Stimulated activated CD8-positive, alpha-beta memory T cell treated with anti-CD3 and anti-CD28 coated beads, Interleukin-4, amount 100 ng/mL, for 48 hours (primary cell): ENCODE measurements at regions not wholly inside any gene's neighbourhood (a gene's known extent, or its start where the extent isn't known, plus 50 kb on each side); places are given as distances from the start of the nearest gene placed in this dataset.
"Not testable (repeated sequence)": the region's sequence is repeated elsewhere in the genome, so short reads cannot be mapped to it uniquely, and the experiment has no call there.

Experiments used
- DNase-seq: peaks from one replicate; pipeline ENCODE4 v3.0.0-alpha.2; 2020

- DNase-seq, result not testable (repeated sequence)
These were observed 200.3 kb downstream of the BCL2L11 start for GRCh38 chr2:111320965-111321364.

DNA sequence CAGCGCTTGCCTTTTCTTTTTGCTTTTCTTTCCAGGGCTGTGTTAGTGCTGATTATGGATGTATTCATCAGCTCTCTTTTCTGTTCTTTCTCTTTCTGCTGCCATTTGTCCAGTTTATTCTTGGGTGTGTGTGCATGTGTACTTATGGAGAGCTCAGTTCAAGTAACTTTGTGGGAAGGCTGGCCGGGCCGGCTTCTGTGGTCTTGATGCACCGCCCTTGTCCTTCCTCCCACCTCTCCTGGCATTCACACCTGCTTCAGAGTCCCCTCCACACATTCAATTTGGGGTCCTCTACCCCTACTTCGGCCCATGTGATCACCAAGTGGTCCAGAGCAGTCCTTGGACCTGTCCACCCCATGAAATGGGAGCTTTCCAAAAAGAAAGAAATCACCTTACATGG is 202.7 kb downstream of the BCL2L11 start:
- not testable (repeated sequence) for DNase-seq

GRCh38 chr2:111327726-111328125 is 207.0 kb downstream of the BCL2L11 start:
- not testable (repeated sequence) for DNase-seq

DNA sequence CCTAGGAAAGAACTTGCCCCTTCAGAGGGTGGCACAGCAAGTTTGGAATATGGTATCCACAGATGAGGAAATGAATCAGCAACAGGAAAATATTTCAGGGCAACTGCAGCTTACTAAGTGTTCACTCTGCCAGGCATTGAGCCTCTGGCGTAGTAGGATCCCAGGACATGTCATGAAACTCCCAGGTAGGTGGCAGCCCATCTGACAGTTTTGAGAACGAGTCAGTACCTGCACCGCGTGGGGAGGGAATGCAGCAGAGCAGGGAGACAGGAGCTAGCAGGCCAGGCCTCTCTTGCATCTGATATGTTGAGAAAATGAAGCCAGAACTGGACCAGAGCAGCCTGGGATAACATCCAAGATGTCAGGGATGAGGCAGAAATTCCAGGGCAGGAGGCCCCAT is 208.6 kb downstream of the BCL2L11 start:
- not testable (repeated sequence) for DNase-seq

DNA sequence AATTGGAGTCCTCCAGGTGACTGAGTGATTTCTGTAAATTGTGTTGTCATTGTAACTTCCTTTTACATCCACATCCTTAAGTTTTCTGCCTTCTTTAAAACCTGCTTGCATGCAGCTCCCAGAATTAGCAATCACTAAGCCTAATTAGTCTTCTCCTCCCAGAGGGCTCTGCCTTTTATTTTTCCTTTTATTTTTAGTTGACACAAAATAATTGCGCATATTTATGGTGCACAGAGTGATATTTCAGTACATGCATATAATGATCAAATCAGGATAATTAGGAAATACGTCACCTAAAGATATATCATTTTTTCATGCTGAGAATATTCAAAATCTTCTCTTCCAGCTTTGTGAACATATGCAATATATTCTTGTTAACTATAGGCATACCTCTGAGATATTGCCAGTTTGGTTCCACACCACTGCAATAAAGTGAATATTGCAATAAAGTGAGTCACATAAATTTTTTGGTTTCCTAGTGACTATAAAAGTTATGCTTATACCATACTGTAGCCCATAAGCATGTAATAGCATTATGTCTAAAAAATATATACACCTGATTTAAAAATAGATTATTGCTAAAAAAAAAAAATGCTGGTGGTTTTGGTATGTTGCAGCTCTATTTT is 210.5 kb downstream of the BCL2L11 start:
- DNase-seq, result not testable (repeated sequence)

DNA sequence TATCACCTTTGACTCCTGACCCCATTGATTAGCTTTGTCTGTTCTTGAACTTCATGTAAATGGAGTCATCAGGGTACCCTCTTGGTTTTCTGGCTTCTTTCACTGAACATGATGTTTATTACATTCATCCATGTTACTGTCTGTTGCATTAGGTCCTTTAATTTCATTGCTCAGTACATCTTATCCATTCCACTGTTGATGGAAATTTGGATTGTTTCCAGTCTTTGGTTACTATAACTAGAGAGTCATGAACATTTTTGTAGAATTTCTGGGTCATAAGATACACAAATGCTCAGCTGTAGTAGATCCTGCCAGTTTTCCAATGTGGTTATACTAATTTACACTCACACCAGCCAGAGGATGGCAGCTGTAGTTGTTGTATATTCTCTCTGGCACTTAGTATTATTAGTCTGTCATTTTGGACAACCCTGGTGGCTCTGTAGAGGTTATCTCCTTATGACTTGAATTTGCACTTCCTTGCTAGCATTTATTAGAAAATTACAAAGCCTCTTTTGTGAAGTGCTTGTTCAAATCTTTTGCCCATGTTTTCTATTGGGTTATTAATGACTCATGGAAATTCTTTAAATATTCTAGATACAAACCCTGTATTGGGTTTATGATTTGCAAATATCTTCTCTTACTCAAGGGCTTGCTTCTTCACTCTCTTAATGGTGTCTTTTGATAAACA is 214.7 kb downstream of the BCL2L11 start:
- not testable (repeated sequence) for DNase-seq

GRCh38 chr2:111338474-111338873 is 217.8 kb downstream of the BCL2L11 start:
- not testable (repeated sequence) for DNase-seq

- DNase-seq, result not testable (repeated sequence)
These were observed 218.8 kb downstream of the BCL2L11 start for GRCh38 chr2:111339476-111339875.

- DNase-seq, result not testable (repeated sequence)
These were observed 223.9 kb downstream of the BCL2L11 start for GRCh38 chr2:111344590-111344989.

GRCh38 chr2:111345439-111345838 is 224.7 kb downstream of the BCL2L11 start:
- not testable (repeated sequence) for DNase-seq

DNA sequence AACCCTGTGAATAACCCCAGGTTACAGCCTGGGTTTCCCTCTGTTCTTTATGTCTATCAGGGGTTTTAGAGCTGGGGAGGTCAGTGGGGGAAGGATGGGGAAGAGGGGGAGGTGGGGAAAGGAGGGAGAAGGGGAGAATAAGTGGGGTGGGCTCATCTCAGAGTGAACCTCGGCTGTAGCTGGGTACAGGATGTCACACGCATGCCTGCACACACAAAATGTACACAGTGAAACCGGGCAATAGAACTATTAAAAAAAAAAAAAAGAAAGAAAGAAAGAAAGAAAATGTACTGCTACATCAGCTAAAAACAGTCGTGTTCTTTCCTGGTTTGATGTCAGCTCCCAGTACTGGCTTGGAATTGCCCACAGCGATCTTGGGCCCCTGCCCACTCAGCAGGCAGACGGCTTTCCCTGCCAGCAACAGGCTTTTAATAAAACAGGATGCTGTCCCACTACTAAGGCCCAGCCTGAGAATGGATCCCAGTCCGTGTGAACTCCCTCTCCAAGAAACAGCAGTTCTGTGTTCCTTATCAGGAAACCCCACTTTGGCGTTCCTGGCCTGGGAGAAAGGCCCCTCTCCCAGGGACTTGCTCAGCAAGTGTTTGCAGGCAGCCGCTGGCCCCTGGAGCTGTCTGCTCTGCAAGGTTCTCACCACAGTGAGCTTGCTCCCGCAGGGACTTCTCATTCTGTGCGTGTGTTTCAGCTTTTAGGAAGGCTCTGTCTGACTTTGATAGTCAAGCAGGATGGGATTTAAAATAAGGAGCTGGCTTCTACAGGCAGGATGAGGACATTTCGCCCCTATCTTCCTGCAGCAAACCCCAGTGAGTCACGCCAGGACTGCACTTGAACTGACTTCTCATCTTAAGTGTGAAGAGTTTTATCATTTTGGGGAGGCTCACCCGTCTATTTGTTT is 225.6 kb downstream of the BCL2L11 start:
- not testable (repeated sequence) for DNase-seq

GRCh38 chr2:111347695-111348094 is 227.0 kb downstream of the BCL2L11 start:
- not testable (repeated sequence) for DNase-seq

DNA sequence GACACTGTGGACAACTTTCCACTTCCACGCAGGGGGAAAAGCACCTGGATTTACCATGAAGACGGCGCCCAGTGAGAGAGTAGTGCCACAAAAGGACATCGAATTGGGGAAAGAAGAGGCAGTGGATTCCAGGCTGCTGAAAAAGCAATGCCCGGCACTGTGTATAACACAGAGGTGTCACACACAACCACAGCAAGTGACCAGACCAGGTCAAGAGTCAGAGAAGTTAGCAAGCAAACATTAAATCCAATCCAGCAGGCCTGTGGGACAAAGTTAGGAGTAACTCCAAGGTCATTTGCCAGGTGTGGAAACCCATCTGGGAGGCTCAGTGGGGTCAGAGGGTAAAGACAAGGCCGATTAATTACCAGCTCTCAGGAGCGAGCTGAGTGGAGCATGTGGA is 227.6 kb downstream of the BCL2L11 start:
- DNase-seq, result not testable (repeated sequence)

DNA sequence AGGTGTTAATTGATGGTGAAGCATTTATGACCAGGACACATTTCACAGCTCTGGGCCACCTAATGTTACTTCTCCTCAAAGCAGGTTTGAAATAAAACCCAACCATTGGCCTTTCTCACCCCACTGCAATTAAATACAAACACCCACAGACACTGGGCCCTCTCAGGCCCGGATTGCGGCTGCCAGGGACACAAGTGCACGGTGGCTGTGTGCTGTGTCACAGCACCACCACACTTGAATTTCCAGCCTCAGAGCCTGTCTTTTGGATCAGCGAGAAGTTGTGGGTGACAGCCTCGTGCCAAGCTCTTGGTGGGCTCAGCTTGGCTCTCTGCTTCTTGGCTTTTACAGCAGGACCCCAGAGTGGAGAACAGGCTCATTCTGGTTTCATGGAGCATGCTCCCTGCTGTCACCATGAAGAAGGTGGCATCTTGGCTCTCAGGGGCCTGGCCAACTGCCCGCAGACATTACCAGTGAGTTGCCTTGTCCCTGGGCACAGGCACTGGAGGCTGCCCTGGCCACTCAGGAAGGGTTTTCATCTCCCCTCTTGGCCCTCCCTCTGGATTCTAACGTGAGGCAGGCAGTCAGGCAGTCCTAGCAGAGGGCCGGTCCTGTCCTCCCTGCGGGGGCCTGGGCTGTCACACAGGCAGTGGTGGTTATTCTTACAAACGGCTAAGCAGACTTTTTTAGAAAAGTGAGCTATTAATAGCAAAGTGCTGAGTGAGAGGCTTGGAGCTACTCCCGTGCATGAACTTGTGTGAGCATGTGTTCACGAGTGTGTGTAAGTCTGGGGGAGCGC is 234.5 kb downstream of the BCL2L11 start:
- DNase-seq, result not testable (repeated sequence)

DNA sequence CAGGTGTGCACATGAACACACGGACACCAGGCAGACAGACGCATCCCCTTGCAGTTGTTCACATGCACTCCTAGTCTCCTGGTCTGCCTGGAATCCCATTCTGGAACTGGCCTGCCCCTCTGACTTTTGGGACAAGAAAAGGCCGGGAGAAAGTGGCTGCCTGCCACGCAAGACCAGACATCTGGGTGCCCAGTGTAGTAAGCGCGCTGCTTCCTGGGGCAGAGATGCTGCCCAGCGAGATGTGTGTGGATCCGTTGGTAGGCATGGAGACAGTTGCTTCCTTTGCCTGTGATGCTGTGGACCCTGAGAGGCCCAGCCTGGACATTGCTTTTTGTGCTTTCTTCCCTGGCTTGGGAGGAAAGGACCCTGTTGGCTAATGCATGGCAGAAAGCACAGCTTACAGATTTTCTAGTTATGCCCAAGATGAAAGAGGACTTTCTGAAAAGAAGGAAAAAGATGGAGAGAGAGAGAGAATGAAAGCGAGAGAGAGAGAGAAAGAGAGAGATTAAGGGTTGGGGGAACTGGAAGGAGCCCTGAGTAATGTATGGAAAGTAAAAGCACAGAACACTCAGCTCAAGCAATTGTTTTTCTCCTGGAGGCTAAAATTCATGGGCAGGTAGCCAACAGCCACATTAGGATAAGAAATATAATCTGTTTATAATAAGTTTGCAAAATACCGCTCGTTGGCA is 235.3 kb downstream of the BCL2L11 start:
- not testable (repeated sequence) for DNase-seq

DNA sequence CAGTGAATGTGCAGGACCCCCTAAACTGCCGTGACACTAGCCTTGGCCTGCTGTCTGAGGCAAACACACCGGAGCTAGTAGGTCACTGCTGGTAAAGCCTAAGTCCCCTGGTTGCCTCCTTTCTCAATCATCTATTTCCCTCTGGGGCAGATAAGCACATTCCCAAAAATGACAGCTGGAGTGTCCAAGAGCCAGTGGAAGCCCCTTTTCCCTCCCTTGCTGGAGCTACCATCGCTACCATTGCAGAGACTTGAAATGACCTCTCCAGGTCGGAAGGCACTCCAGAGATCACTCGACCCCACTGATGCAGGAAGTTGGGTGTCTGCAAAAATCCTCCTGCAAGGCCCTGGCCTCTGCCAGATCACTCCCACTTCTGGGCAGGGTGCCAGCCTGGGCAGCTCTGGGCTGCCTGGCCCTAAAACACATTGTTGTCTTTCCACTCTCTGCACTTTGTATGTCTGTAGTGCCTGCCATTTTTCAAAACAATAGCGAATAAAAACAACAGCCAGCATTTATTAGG is 235.9 kb downstream of the BCL2L11 start:
- DNase-seq, result not testable (repeated sequence)

GRCh38 chr2:111365986-111366640 is 245.4 kb downstream of the BCL2L11 start:
- not testable (repeated sequence) for DNase-seq

- not testable (repeated sequence) for DNase-seq
These were observed 245.9 kb downstream of the BCL2L11 start for GRCh38 chr2:111366641-111367029.

GRCh38 chr2:111367080-111367479 is 246.4 kb downstream of the BCL2L11 start:
- DNase-seq, result not testable (repeated sequence)

- DNase-seq, result not testable (repeated sequence)
These were observed 247.2 kb downstream of the BCL2L11 start for GRCh38 chr2:111367871-111368270.

DNA sequence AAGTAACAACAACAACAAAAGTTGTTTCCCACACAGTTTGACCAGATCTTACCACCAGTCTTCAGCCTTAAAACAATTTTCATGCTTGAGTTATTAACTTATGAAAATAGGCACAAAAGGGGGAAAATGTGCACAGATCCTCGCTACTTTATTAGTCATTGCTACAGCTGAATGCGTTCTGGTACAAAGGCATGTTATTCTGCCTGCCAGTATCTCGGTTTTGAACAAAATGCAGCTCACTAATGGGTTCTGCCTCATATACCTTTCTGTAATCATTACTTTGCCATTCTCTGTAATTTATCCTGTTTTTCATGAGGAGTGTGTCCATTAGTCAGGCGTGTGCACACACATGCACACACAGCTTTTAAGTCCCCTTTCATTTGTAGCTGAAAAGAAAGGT is 247.6 kb downstream of the BCL2L11 start:
- DNase-seq, result not testable (repeated sequence)
